MCF 10A (cell line): ENCODE measurements at regions not wholly inside any gene's neighbourhood (a gene's known extent, or its start where the extent isn't known, plus 50 kb on each side); places are given as distances from the start of the nearest gene placed in this dataset.
"Not testable (repeated sequence)": the region's sequence is repeated elsewhere in the genome, so short reads cannot be mapped to it uniquely, and the experiment has no call there.

Experiments
- BruUV-seq: library from RNA; stranded (reverse); fragments of 400-500 nt; replicated peaks from 2 replicates; lab custom pipeline; 2021; lab: Mats Ljungman, UMichigan
- CTCF ChIA-PET: fragments of 300-600 bp; sonication (Branson Sonifier 250); formaldehyde crosslinking; extraction: SDS; loops from one replicate; lab custom pipeline; 2021; ENCODE audit warnings: antibody characterized with exemption, inconsistent platforms; lab: Yijun Ruan, JAX
- POLR2A ChIA-PET: fragments of 300-600, 350-650 bp; sonication (Branson Sonifier 250); formaldehyde crosslinking; extraction: SDS; loops from one replicate; lab custom pipeline; 2020; ENCODE audit warnings: antibody characterized with exemption, inconsistent platforms; lab: Yijun Ruan, JAX
- DNase-seq: peaks from one replicate; pipeline ENCODE4 v3.0.0-alpha.2; 2018; ENCODE audit not compliant: unreplicated experiment
- H3K27ac Mint-ChIP-seq: one replicate; pipeline ENCODE4 v1.8.0; 2022; ENCODE audit warnings: mild to moderate bottlenecking, low read depth, mixed read lengths; ENCODE audit not compliant: unreplicated experiment
- H3K27me3 Mint-ChIP-seq: one replicate; pipeline ENCODE4 v1.8.0; 2022; ENCODE audit warnings: mixed read lengths; ENCODE audit not compliant: insufficient read depth, unreplicated experiment
- H3K36me3 Mint-ChIP-seq: one replicate; pipeline ENCODE4 v1.8.0; 2022; ENCODE audit warnings: mild to moderate bottlenecking, moderate library complexity, mixed read lengths; ENCODE audit not compliant: insufficient read depth, unreplicated experiment
- H3K4me1 Mint-ChIP-seq: one replicate; pipeline ENCODE4 v1.8.0; 2022; ENCODE audit warnings: mixed read lengths; ENCODE audit not compliant: insufficient read depth, unreplicated experiment
- H3K4me3 Mint-ChIP-seq: one replicate; pipeline ENCODE4 v1.8.0; 2022; ENCODE audit warnings: mild to moderate bottlenecking, moderate library complexity, mixed read lengths; ENCODE audit not compliant: unreplicated experiment
- H3K9me3 Mint-ChIP-seq: one replicate; pipeline ENCODE4 v1.8.0; 2022; ENCODE audit warnings: mixed read lengths; ENCODE audit not compliant: unreplicated experiment
- CTCF ChIP-seq: fragments of 200-600 bp; IDR thresholded peaks from one replicate; pipeline ENCODE4 v1.8.0; 2022; ENCODE audit warnings: antibody characterized with exemption, mild to moderate bottlenecking; ENCODE audit not compliant: unreplicated experiment
- intact Hi-C: fragments of 100-400 bp; cut with micrococcal nuclease; formaldehyde crosslinking; loops from 2 replicates; pipeline ENCODE4 v1.14.1; 2022

- ChIA-PET POLR2A (interaction anchor here (1.3 to 1.8 kb wide), 3 partner anchors 16 to 117 kb away, joined by 5 to 6 read pairs (median 5); no protein-coding TSS in a partner anchor), CTCF (interaction anchor here (0.6 kb wide), 1 partner anchor 1557 kb away, joined by 3 read pairs; no protein-coding TSS in a partner anchor)
- no TSS peak for BruUV-seq
- TF ChIP-seq CTCF = no peak
- Mint-ChIP-seq H3K27me3 (no peaks in the 10 kb centered on the region), H3K4me3 (no peak overlapping the region), H3K36me3 (no peaks in the 10 kb centered on the region), H3K4me1 (peaks cover 35% of the 10 kb centered on the region), H3K27ac (peak overlapping the region; percentile 2), H3K9me3 (no peaks in the 10 kb centered on the region)
- intact Hi-C loops = loop anchor here (5.0 to 10.0 kb wide), 3 partner anchors 162 to 1235 kb away; partner anchors contain the start of gene ZNF608
- DNase-seq = no peak
Measured at GRCh38 chr5:124909734-124910133, 163.3 kb upstream of the ZNF608 start.

GRCh38 chr5:124910354-124911016, 164.0 kb upstream of the ZNF608 start:
- intact Hi-C loops = no loop called here
- Mint-ChIP-seq H3K27ac (peak overlapping the region; percentile 2), H3K9me3 (no peaks in the 10 kb centered on the region), H3K4me1 (peaks cover 35% of the 10 kb centered on the region), H3K4me3 (no peak overlapping the region), H3K27me3 (no peaks in the 10 kb centered on the region), H3K36me3 (no peaks in the 10 kb centered on the region)
- peak; percentile 22 for DNase-seq
- no TSS peak for BruUV-seq
- ChIA-PET CTCF (no interaction called here), POLR2A (no interaction called here)
- TF ChIP-seq CTCF = no peak

GRCh38 chr5:124912638-124913328, 166.3 kb upstream of the ZNF608 start:
- intact Hi-C loops = no loop called here
- peak; percentile 39 for DNase-seq
- TF ChIP-seq CTCF = no peak
- ChIA-PET CTCF (no interaction called here), POLR2A (interaction anchor here (1.0 kb wide), 1 partner anchor 51 kb away, joined by 3 read pairs; no protein-coding TSS in a partner anchor)
- peaks cover 23% of the 10 kb centered on the region for H3K4me1 Mint-ChIP-seq
- no peaks in the 10 kb centered on the region for H3K36me3 Mint-ChIP-seq
- no peaks in the 10 kb centered on the region for H3K9me3 Mint-ChIP-seq
- no peak overlapping the region for H3K4me3 Mint-ChIP-seq
- H3K27me3 Mint-ChIP-seq = no peaks in the 10 kb centered on the region
- BruUV-seq = no TSS peak
- no peak overlapping the region for H3K27ac Mint-ChIP-seq

GRCh38 chr5:124913329-124913653, 166.9 kb upstream of the ZNF608 start:
- TF ChIP-seq CTCF = no peak
- H3K4me3 Mint-ChIP-seq = no peak overlapping the region
- CTCF ChIA-PET = no interaction called here
- H3K27me3 Mint-ChIP-seq = no peaks in the 10 kb centered on the region
- no peak for DNase-seq
- no peaks in the 10 kb centered on the region for H3K36me3 Mint-ChIP-seq
- no peak overlapping the region for H3K27ac Mint-ChIP-seq
- no peaks in the 10 kb centered on the region for H3K9me3 Mint-ChIP-seq
- BruUV-seq = no TSS peak
- H3K4me1 Mint-ChIP-seq = peaks cover 23% of the 10 kb centered on the region
- POLR2A ChIA-PET = interaction anchor here (0.6 to 1.1 kb wide), 3 partner anchors 11 to 99 kb away, joined by 3 to 4 read pairs (median 3); no protein-coding TSS in a partner anchor
- intact Hi-C loops = no loop called here

GRCh38 chr5:124916313-124916712, 169.9 kb upstream of the ZNF608 start:
- H3K4me1 Mint-ChIP-seq, DNase-seq, BruUV-seq, H3K36me3 Mint-ChIP-seq, H3K27ac Mint-ChIP-seq, CTCF ChIA-PET, H3K4me3 Mint-ChIP-seq, H3K27me3 Mint-ChIP-seq, intact Hi-C loops, H3K9me3 Mint-ChIP-seq, POLR2A ChIA-PET: not testable (repeated sequence)
